ENCODE measurements at regions not wholly inside any gene's neighbourhood (a gene's known extent, or its start where the extent isn't known, plus 50 kb on each side); places are given as distances from the start of the nearest gene placed in this dataset.

GRCh38 chrX:46059316-46059715 lies 485.9 kb downstream of the ZNF674 start:
- no peak overlapping the region for H3K9ac ChIP-seq (replicated peaks; ENCODE audit: extremely low read depth, insufficient read depth, low read length)
- H3K9me1 ChIP-seq (replicated peaks; ENCODE audit: control insufficient read depth, extremely low read depth, insufficient read depth, low read length), result no peaks in the 10 kb centered on the region
- TF ChIP-seq POLR2AphosphoS5 (IDR thresholded peaks at IDR 0.05; ENCODE audit: insufficient read depth, low read depth, low read length) (no peak), JUN (IDR thresholded peaks at IDR 0.05; ENCODE audit: borderline replicate concordance, insufficient read depth, insufficient read length, low read depth) (no peak), FOS (IDR thresholded peaks at IDR 0.05; ENCODE audit: borderline replicate concordance, insufficient read depth, low read length) (no peak), MAX (IDR thresholded peaks at IDR 0.05; ENCODE audit: insufficient read depth, insufficient read length) (no peak), EZH2 (IDR thresholded peaks at IDR 0.05; ENCODE audit: borderline replicate concordance, low read depth, low read length, severe bottlenecking) (no peak), CTCF (IDR thresholded peaks at IDR 0.05; ENCODE audit: extremely low read depth in 1 of 2, insufficient read depth in 1 of 2, low read depth in 1 of 2, low read length in 2 of 2) (no peak), GATA2 (IDR thresholded peaks at IDR 0.05; ENCODE audit: insufficient read depth, insufficient read length, low read depth, low read length) (no peak), POLR2A (IDR thresholded peaks at IDR 0.05; ENCODE audit: low read depth, low read length) (no peak), MYC (IDR thresholded peaks at IDR 0.05; ENCODE audit: low read depth, low read length) (no peak)
- no peaks in the 10 kb centered on the region for H3K36me3 ChIP-seq (ENCODE audit: control insufficient read depth in 2 of 2, extremely low read depth in 1 of 2, insufficient read depth in 2 of 2, low read length in 2 of 2)
- no TSS peak for BruUV-seq (replicated peaks)
- H3K4me1 ChIP-seq (ENCODE audit: control insufficient read depth, extremely low read depth, insufficient read depth, low read length), result no peaks in the 10 kb centered on the region
- no peak overlapping the region for H2AFZ ChIP-seq (ENCODE audit: low read depth, low read length)
- no peak overlapping the region for H3K4me2 ChIP-seq (ENCODE audit: insufficient read depth, low read length)
- DNase-seq (ENCODE audit: low read depth, low spot score), result no peak
- FAIRE-seq, result no peak
- CTCF ChIA-PET, result no interaction called here
- POLR2A ChIA-PET, result no interaction called here
- no peaks in the 10 kb centered on the region for H3K79me2 ChIP-seq (ENCODE audit: control insufficient read depth, insufficient read depth, low read length)
- H3K9me3 ChIP-seq (replicated peaks; ENCODE audit: control insufficient read depth, insufficient read depth, low read length), result no peaks in the 10 kb centered on the region
- H4K20me1 ChIP-seq (replicated peaks; ENCODE audit: control insufficient read depth, extremely low read depth, insufficient read depth, low read length), result no peaks in the 10 kb centered on the region
- intact Hi-C loops (cut with micrococcal nuclease), result no loop called here
- H3K4me3 ChIP-seq (replicated peaks in 1 of 3; ENCODE audit: insufficient read depth in 1 of 3, low read depth in 1 of 3, low read length in 3 of 3), result no peak overlapping the region
- H3K27me3 ChIP-seq (ENCODE audit: control insufficient read depth in 2 of 2, insufficient read depth in 2 of 2, low read length in 2 of 2), result no peaks in the 10 kb centered on the region
- dilution Hi-C loops (cut with MboI; ENCODE audit: extremely low pct_ligation_motif_present, low sequenced_read_pairs), result no loop called here
- no peak overlapping the region for H3K27ac ChIP-seq (ENCODE audit: insufficient read depth, low read depth, low read length)
